Uterus (tissue), 3 donors: ENCODE measurements at regions not wholly inside any gene's neighbourhood (a gene's known extent, or its start where the extent isn't known, plus 50 kb on each side); places are given as distances from the start of the nearest gene placed in this dataset.

Experiments used
- DNase-seq, 2 donors: peaks; one replicate each; pipeline ENCODE4 v3.0.0-alpha.2; 2019 to 2020
- H3K27ac ChIP-seq, 2 donors: fragments of 200-600 bp; sonication (generic); 1 replicate in 1 of 2; 2 replicates in 1 of 2; pipeline ENCODE4 v1.5.1; 2016 to 2018
- H3K27me3 ChIP-seq, 2 donors: fragments of 200-600 bp; sonication (generic); one replicate each; pipeline ENCODE4 v1.5.1; 2018 to 2019; ENCODE audit warnings: control low read depth in 1 of 2
- H3K36me3 ChIP-seq, 2 donors: fragments of 200-600 bp; sonication (generic); one replicate each; pipeline ENCODE4 v1.5.1; 2019; ENCODE audit warnings: control low read depth in 1 of 2
- H3K4me1 ChIP-seq, 2 donors: fragments of 200-600 bp; sonication (generic); one replicate each; pipeline ENCODE4 v1.5.1; 2018 to 2019; ENCODE audit warnings: control low read depth in 1 of 2
- H3K4me3 ChIP-seq, 2 donors: fragments of 200-600 bp; sonication (generic); 1 replicate in 1 of 2; 2 replicates in 1 of 2; pipeline ENCODE4 v1.5.1; 2018 to 2019; ENCODE audit warnings: mild to moderate bottlenecking in 1 of 2
- H3K9me3 ChIP-seq, 2 donors: fragments of 200-600 bp; sonication (generic); one replicate each; pipeline ENCODE4 v1.5.1; 2019; ENCODE audit warnings: control low read depth in 1 of 2
- POLR2A ChIP-seq, 2 donors: fragments of 450-650 bp; IDR thresholded peaks; one replicate each; pipeline ENCODE4 v1.6.1; 2016; ENCODE audit warnings: antibody characterized with exemption in 2 of 2, mild to moderate bottlenecking in 1 of 2, moderate library complexity in 1 of 2
- intact Hi-C: fragments of 100-400 bp; cut with DNase I; formaldehyde crosslinking; loops from one replicate; pipeline ENCODE4 v1.15.1; 2023; ENCODE audit warnings: low total_unique reads
- TF ChIP-seq, protein P1 (sequence below), 4 experiments: fragments of 200-600 bp in 2 of 4; fragments of 450-650 bp in 2 of 4; sonication (generic) in 2 of 4; IDR thresholded peaks; one replicate each; pipeline ENCODE4 v1.5.1; 2016 to 2019; ENCODE audit warnings: antibody characterized with exemption in 4 of 4, mild to moderate bottlenecking in 2 of 4, moderate library complexity in 1 of 4
- donor health status: DM: yes; HTN: yes; CAD: no.

DNA sequence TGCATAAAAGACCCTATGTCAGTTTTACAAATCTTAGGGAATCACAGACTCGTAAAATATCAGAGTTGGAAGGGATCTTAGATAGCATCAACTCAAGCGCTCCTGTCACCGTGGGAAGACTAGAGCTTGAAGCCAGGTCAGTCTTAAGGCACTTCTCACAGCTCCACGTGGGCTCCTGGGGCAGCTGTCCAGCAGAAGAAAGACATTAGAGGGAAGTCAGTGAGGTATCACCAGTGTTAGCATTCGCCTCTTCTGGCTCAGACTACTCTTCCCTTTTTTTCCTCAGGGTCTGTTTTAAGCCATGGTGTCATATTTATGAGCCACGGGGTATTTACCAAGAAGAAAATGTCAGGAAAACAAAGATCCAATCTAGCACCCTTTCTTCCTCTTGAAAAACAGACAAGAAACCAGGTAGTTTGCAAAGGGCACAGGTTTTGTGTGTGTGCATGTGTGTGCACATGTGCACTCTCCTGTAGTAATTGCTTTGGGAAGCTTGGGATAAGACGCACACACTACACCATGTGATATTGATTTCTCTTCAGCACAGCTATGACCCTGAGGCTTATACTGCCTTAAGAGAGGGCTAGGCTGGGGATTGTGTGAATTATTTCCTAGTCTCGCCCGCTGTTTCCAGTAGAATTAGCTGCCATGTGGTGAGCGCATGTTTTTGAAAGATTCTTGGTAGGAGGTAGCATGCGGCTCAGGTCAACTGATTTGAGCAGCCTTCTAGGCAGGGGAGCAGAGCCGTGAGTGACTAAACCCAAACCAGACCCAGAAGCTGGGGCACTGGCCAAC lies 61.0 kb upstream of the ELAC2 start:
- intact Hi-C loops = no loop called here
- Histone ChIP-seq H3K4me3 (no peak overlapping the region), H3K27me3 (no peaks in the 10 kb centered on the region), H3K4me1 (no peaks in the 10 kb centered on the region), H3K36me3 (no peaks in the 10 kb centered on the region), H3K27ac (no peak overlapping the region), H3K9me3 (no peaks in the 10 kb centered on the region)
- TF ChIP-seq, protein P1, sequence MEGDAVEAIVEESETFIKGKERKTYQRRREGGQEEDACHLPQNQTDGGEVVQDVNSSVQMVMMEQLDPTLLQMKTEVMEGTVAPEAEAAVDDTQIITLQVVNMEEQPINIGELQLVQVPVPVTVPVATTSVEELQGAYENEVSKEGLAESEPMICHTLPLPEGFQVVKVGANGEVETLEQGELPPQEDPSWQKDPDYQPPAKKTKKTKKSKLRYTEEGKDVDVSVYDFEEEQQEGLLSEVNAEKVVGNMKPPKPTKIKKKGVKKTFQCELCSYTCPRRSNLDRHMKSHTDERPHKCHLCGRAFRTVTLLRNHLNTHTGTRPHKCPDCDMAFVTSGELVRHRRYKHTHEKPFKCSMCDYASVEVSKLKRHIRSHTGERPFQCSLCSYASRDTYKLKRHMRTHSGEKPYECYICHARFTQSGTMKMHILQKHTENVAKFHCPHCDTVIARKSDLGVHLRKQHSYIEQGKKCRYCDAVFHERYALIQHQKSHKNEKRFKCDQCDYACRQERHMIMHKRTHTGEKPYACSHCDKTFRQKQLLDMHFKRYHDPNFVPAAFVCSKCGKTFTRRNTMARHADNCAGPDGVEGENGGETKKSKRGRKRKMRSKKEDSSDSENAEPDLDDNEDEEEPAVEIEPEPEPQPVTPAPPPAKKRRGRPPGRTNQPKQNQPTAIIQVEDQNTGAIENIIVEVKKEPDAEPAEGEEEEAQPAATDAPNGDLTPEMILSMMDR (IDR thresholded peaks at IDR 0.05) = no peak
- no peak for TF ChIP-seq POLR2A (IDR thresholded peaks at IDR 0.05)
- no peak for DNase-seq

GRCh38 chr17:13076905-13077304 lies 59.1 kb upstream of the ELAC2 start:
- intact Hi-C loops = no loop called here
- Histone ChIP-seq H3K4me1 (no peaks in the 10 kb centered on the region), H3K27me3 (no peaks in the 10 kb centered on the region), H3K36me3 (no peaks in the 10 kb centered on the region), H3K4me3 (no peak overlapping the region), H3K9me3 (no peaks in the 10 kb centered on the region), H3K27ac (no peak overlapping the region)
- no peak for DNase-seq
- no peak for TF ChIP-seq POLR2A (IDR thresholded peaks at IDR 0.05)
- TF ChIP-seq, protein P1 (IDR thresholded peaks at IDR 0.05) = no peak

- intact Hi-C loops = no loop called here
- H3K27me3 ChIP-seq = no peaks in the 10 kb centered on the region
- DNase-seq = no peak
- H3K4me1 ChIP-seq = no peaks in the 10 kb centered on the region
- no peaks in the 10 kb centered on the region for H3K9me3 ChIP-seq
- H3K27ac ChIP-seq = no peak overlapping the region
- no peak overlapping the region for H3K4me3 ChIP-seq
- no peaks in the 10 kb centered on the region for H3K36me3 ChIP-seq
- TF ChIP-seq, protein P1 (IDR thresholded peaks at IDR 0.05) = no peak
- no peak for TF ChIP-seq POLR2A (IDR thresholded peaks at IDR 0.05)
Measured at GRCh38 chr17:13074026-13074425, 56.2 kb upstream of the ELAC2 start.

DNA sequence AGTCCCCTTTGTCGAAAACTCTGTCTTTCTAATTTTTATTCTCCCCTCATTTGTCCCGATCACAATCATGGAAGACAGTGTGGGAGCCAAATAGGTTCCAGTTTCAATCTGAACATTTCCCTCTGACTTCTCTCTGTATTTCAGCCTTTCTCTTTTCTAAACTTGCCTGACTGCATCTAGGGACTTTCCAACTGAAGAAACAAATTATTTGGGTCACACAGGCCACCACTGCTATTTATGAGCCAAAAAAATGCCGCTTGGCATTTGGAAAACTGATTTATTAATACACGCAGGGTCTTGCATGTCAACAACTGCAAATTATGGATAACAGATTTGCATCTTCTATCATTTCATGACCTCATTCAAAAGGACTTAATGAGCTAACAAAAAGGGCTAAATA lies 55.2 kb upstream of the ELAC2 start:
- Histone ChIP-seq H3K4me1 (no peaks in the 10 kb centered on the region), H3K9me3 (no peaks in the 10 kb centered on the region), H3K27me3 (no peaks in the 10 kb centered on the region), H3K27ac (no peak overlapping the region), H3K36me3 (no peaks in the 10 kb centered on the region), H3K4me3 (no peak overlapping the region)
- TF ChIP-seq, protein P1 (IDR thresholded peaks at IDR 0.05) = no peak
- no peak for TF ChIP-seq POLR2A (IDR thresholded peaks at IDR 0.05)
- intact Hi-C loops = no loop called here
- no peak for DNase-seq

DNA sequence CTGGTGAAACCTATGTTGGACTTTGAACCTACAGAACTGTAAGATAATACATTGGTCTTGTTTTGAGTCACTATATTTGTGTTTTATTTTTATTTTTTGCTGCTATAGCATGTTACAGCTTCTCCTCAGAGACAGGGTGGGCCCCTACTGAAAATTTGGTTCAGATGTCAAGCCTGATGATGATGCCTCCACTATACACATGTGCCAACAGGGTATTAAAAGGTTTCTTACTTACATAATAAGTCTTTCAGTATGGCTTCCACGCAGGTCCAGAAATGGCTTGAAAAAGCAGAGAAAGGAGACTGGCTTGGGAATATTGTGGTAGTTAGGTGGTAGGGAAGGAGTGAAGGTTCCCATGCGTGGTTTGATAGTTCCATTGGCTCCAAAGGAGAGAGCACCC lies 52.9 kb upstream of the ELAC2 start:
- no peaks in the 10 kb centered on the region for H3K4me1 ChIP-seq
- H3K27me3 ChIP-seq = no peaks in the 10 kb centered on the region
- TF ChIP-seq, protein P1 (IDR thresholded peaks at IDR 0.05) = no peak
- no peak for TF ChIP-seq POLR2A (IDR thresholded peaks at IDR 0.05)
- intact Hi-C loops = no loop called here
- no peak overlapping the region for H3K4me3 ChIP-seq
- H3K36me3 ChIP-seq = no peaks in the 10 kb centered on the region
- H3K27ac ChIP-seq = no peak overlapping the region
- H3K9me3 ChIP-seq = no peaks in the 10 kb centered on the region
- DNase-seq = no peak
